ENCODE measurements at regions not wholly inside any gene's neighbourhood (a gene's known extent, or its start where the extent isn't known, plus 50 kb on each side); places are given as distances from the start of the nearest gene placed in this dataset.

- TF ChIP-seq EZH2 (IDR thresholded peaks at IDR 0.05; ENCODE audit: borderline replicate concordance, low read length) (no peak), CTCF (conservative IDR thresholded peaks at IDR 0.05 in 1 of 2, IDR thresholded peaks at IDR 0.05 in 1 of 2; ENCODE audit: extremely low read depth in 1 of 2, insufficient read depth in 1 of 2, low read depth in 1 of 2, low read length in 2 of 2) (no peak)
Measured at GRCh38 chr11:101288392-101288791, 158.8 kb upstream of the PGR start.

Measured in mammary epithelial cell (primary cell).